HepG2 (cell line): ENCODE measurements at regions not wholly inside any gene's neighbourhood (a gene's known extent, or its start where the extent isn't known, plus 50 kb on each side); places are given as distances from the start of the nearest gene placed in this dataset.

Experiments used
- ATAC-seq: fragments of 200-7000 bp; cut with Tn5 transposase; 3 replicates; pipeline ENCODE4 v1.9.1; 2020; ENCODE audit warnings: mild to moderate bottlenecking, moderate library complexity
- BruUV-seq: library from RNA; stranded (reverse); fragments of 400-500 nt; replicated peaks from 2 replicates; lab custom pipeline; 2021; lab: Mats Ljungman, UMichigan
- CTCF ChIA-PET: fragments of 300-600 bp; formaldehyde crosslinking; extraction: SDS; loops from one replicate; lab custom pipeline; 2021; ENCODE audit warnings: low total read pairs, inconsistent platforms, low intra/inter-chr PET ratio; lab: Yijun Ruan, JAX
- POLR2A ChIA-PET: fragments of 350-600 bp; sonication (Branson Sonifier 250); formaldehyde crosslinking; loops from one replicate; lab custom pipeline; 2020; ENCODE audit warnings: antibody characterized with exemption, inconsistent platforms; lab: Yijun Ruan, JAX
- DNase-seq: peaks from one replicate; pipeline ENCODE4 v3.0.0-alpha.2; 2015; ENCODE audit warnings: low spot score
- FAIRE-seq: peaks from 3 replicates; lab custom pipeline; 2011; peaks lifted over from hg19 to GRCh38; lab: Jason Lieb, UNC
- H2AFZ ChIP-seq: one replicate; pipeline ENCODE4 v1.6.1; 2011; ENCODE audit warnings: low read length, inconsistent platforms
- H3K27ac ChIP-seq: fragments of 300-600 bp; 3 replicates; pipeline ENCODE4 v1.8.0; 2011; ENCODE audit warnings: mixed run types, mild to moderate bottlenecking, mixed read lengths, low read length, inconsistent platforms; ENCODE audit not compliant: insufficient read depth; ENCODE audit errors: extremely low read length
- H3K27me3 ChIP-seq, 2 experiments: fragments of 200-600 bp in 1 of 2; 2 replicates in 1 of 2; 3 replicates in 1 of 2; pipeline versions ENCODE4 v1.6.0 to v1.8.0; 2011; ENCODE audit warnings: low read length in 2 of 2, mild to moderate bottlenecking in 2 of 2, moderate library complexity in 2 of 2, inconsistent platforms in 1 of 2; ENCODE audit not compliant: insufficient read depth in 2 of 2, control insufficient read depth in 1 of 2
- H3K36me3 ChIP-seq, 2 experiments: fragments of 200-600 bp in 1 of 2; replicated peaks in 1 of 2; 2 replicates in 1 of 2; 3 replicates in 1 of 2; pipeline versions ENCODE4 v1.5.1 to v1.8.0; 2011; ENCODE audit warnings: low read length in 2 of 2, inconsistent platforms in 1 of 2; ENCODE audit not compliant: insufficient read depth in 2 of 2, control insufficient read depth in 1 of 2
- H3K4me1 ChIP-seq: 2 replicates; pipeline ENCODE4 v1.5.1; 2012; ENCODE audit warnings: low read length, inconsistent platforms; ENCODE audit not compliant: insufficient read depth
- H3K4me2 ChIP-seq: 2 replicates; pipeline ENCODE4 v1.6.0; 2011; ENCODE audit warnings: low read depth, low read length, inconsistent platforms
- H3K4me3 ChIP-seq, 3 experiments: fragments of 200-600 bp in 1 of 3; sonication (generic), shearing (Covaris generic) in 1 of 3; replicated peaks in 1 of 3; 2 replicates each; pipeline ENCODE4 v1.5.1; 2011 to 2016; ENCODE audit warnings: low read length in 3 of 3, inconsistent platforms in 2 of 3, low read depth in 2 of 3, mild to moderate bottlenecking in 2 of 3, control low read depth in 1 of 3, mixed read lengths in 1 of 3; ENCODE audit not compliant: insufficient read depth in 1 of 3
- H3K79me2 ChIP-seq: one replicate; pipeline ENCODE4 v1.6.1; 2011; ENCODE audit warnings: low read length, inconsistent platforms; ENCODE audit not compliant: insufficient read depth
- H3K9ac ChIP-seq: 2 replicates; pipeline ENCODE4 v1.6.0; 2011; ENCODE audit warnings: mild to moderate bottlenecking, low read depth, low read length, inconsistent platforms; ENCODE audit not compliant: insufficient read depth
- H3K9me3 ChIP-seq: 2 replicates; pipeline ENCODE4 v1.5.1; 2012; ENCODE audit warnings: mild to moderate bottlenecking, low read length
- H4K20me1 ChIP-seq: 2 replicates; pipeline ENCODE4 v1.6.0; 2011; ENCODE audit warnings: inconsistent platforms, mild to moderate bottlenecking, low read length, moderate library complexity; ENCODE audit not compliant: insufficient read depth
- DNMT1 ChIP-seq: sonication (generic); formaldehyde crosslinking; IDR thresholded peaks from 2 replicates; pipeline ENCODE4 v1.5.1; 2020; ENCODE audit warnings: mild to moderate bottlenecking, missing genetic modification reagents
- KMT2A ChIP-seq: sonication (generic); formaldehyde crosslinking; IDR thresholded peaks from 2 replicates; pipeline ENCODE4 v1.4.0; 2020; ENCODE audit warnings: missing genetic modification reagents
- MAF1 ChIP-seq: sonication (generic); formaldehyde crosslinking; IDR thresholded peaks from 2 replicates; pipeline ENCODE4 v1.5.0; 2020; ENCODE audit warnings: missing genetic modification reagents, borderline replicate concordance
- MBNL3 ChIP-seq: fragments of 250-450 bp; sonication (Bioruptor Pico); conservative IDR thresholded peaks from 2 replicates; pipeline ENCODE4 v1.8.0; 2022; ENCODE audit warnings: mild to moderate bottlenecking, inconsistent platforms
- RNF2 ChIP-seq: fragments of 450-650 bp; conservative IDR thresholded peaks from 2 replicates; pipeline ENCODE4 v1.6.1; 2016; ENCODE audit warnings: low read depth
- ZFY ChIP-seq: sonication (generic); formaldehyde crosslinking; IDR thresholded peaks from 2 replicates; pipeline ENCODE4 v1.4.0; 2020; ENCODE audit warnings: missing genetic modification reagents
- ZKSCAN8 ChIP-seq: IDR thresholded peaks from 2 replicates; pipeline ENCODE4 v1.6.1; 2016; ENCODE audit warnings: borderline replicate concordance, missing genetic modification reagents, missing compliant biosample characterization
- ZNF577 ChIP-seq: sonication (generic); formaldehyde crosslinking; IDR thresholded peaks from 2 replicates; pipeline ENCODE4 v1.4.0; 2020; ENCODE audit warnings: mild to moderate bottlenecking, low read depth, missing genetic modification reagents, borderline replicate concordance
- ZNF83 ChIP-seq: sonication (generic); formaldehyde crosslinking; IDR thresholded peaks from 2 replicates; pipeline ENCODE4 v1.4.0; 2020; ENCODE audit warnings: missing genetic modification reagents, mild to moderate bottlenecking, borderline replicate concordance
- WGBS: methylation state at CpG from one replicate; pipeline ENCODE4 v1.1.6; 2017; ENCODE audit warnings: low lambda C conversion rate; 5-methylcytosine and 5-hydroxymethylcytosine counted together
- in situ Hi-C: cut with HindIII; loops from 2 replicates; pipeline ENCODE4 v1.10.0; 2017; ENCODE audit warnings: low pct_unique_long_range_greater_than_20kb; ENCODE audit not compliant: extremely low pct_ligation_motif_present
- intact Hi-C: fragments of 100-400 bp; cut with micrococcal nuclease; formaldehyde crosslinking; loops from one replicate; pipeline ENCODE4 v1.10.0; 2022; ENCODE audit not compliant: unreplicated experiment

DNA sequence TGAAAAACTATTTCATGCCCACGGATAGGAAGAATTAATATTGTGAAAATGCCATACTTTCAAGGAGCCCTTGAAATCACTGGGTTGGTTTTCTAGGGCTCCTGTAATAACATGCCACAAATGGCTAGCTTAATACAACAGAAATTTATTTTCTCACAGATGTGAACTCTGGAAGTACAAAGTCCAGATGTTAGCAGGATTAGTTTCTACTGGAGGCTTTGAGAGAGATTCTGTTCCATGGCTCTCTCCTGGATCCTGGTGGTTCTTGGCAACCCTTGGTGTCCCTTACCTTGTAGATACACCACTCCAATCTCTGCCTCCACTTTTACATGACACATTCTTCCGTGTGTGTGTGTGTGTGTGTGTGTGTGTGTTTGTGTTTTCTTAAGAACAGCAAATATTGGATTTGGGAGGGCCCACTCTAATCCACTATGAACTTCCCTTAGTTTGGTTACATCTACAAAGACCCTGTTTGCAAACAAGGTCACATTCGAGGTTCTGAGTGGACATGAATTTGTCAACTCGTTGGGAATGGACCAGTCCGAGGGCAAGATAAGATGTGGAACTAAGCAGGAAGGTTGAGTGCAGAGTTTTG is 381.1 kb downstream of the IPO8 start (continued):
- TF ChIP-seq ZNF83 (CRISPR knock-in tag): no peak
- no peak for TF ChIP-seq ZKSCAN8 (CRISPR knock-in tag)
- no peak for TF ChIP-seq ZNF577 (CRISPR knock-in tag)
- no peak for TF ChIP-seq RNF2
- no peak for TF ChIP-seq KMT2A
- TF ChIP-seq MAF1 (CRISPR knock-in tag): no peak
- no peak for TF ChIP-seq DNMT1 (CRISPR knock-in tag)
- TF ChIP-seq MBNL3 (CRISPR knock-in tag): no peak

DNA sequence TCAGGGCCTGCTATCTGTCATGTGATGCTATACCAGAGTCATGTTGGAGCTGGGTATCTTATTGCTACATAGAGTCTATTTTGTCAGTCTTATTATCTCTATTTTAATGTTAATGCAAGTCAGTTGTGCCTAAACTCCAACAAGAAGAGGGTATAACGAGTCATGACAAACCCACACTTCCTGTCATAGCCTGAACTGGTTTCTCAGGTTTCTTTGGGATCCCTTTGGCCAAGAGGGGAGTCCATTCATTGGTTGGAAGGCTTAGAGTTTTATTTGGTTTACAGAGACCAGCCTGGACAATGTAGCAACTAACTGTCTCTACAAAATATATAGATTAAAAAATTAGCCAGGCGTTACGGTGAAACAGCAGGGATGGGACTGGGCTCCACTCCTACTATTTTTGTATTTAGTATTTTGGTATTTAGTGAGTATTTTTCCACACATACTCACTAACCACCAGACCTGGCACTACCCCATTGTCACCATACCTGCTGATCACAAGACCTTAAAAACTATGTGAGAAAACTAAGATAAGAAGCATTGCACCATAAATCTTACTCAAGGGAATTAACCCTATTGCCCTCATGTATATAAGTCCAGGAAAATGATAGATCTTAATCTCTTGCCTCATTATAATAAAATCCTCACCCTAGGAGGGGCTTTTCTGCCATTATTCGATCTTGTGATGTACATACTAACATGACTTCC is 387.5 kb downstream of the IPO8 start:
- in situ Hi-C loops (loop anchor here (25.0 kb wide), 1 partner anchor 504 kb away; no protein-coding TSS in a partner anchor), intact Hi-C loops (no loop called here)
- DNase-seq (no peak), FAIRE-seq (no peak), ATAC-seq (no peak)
- no peaks in the 10 kb centered on the region for H3K4me1 ChIP-seq
- H3K36me3 ChIP-seq: no peaks in the 10 kb centered on the region
- CTCF ChIA-PET: no interaction called here
- H3K9me3 ChIP-seq: no peaks in the 10 kb centered on the region; the same call in 1 of the 2 replicates
- H3K9ac ChIP-seq: no peak overlapping the region
- H3K27ac ChIP-seq: no peak overlapping the region
- H4K20me1 ChIP-seq: no peaks in the 10 kb centered on the region
- H3K79me2 ChIP-seq: no peaks in the 10 kb centered on the region
- H3K4me2 ChIP-seq: no peak overlapping the region
- no peak for TF ChIP-seq ZFY (CRISPR knock-in tag)
- H2AFZ ChIP-seq: no peak overlapping the region
- BruUV-seq: no TSS peak
- H3K4me3 ChIP-seq: no peak overlapping the region
- WGBS: 16% methylated on average over 4 of the region's 4 CpGs
- POLR2A ChIA-PET: no interaction called here
- H3K27me3 ChIP-seq: no peaks in the 10 kb centered on the region
